H9 (cell line): ENCODE measurements at regions not wholly inside any gene's neighbourhood (a gene's known extent, or its start where the extent isn't known, plus 50 kb on each side); places are given as distances from the start of the nearest gene placed in this dataset.

ENCODE experiments used
- DNase-seq: peaks from one replicate; pipeline ENCODE4 v3.0.0-alpha.2; 2017
- H2AFZ ChIP-seq: one replicate; pipeline ENCODE4 v1.6.1; 2013; ENCODE audit warnings: mild to moderate bottlenecking, low read length, control low read depth, moderate library complexity
- H2AK5ac ChIP-seq: 2 replicates; pipeline ENCODE4 v1.6.1; 2013; ENCODE audit warnings: low read length, control low read depth, mixed read lengths; ENCODE audit not compliant: insufficient read length
- H2BK120ac ChIP-seq: one replicate; pipeline ENCODE4 v1.6.1; 2013; ENCODE audit warnings: low read depth, mild to moderate bottlenecking, low read length, control low read depth, inconsistent platforms; ENCODE audit not compliant: poor library complexity, severe bottlenecking
- H2BK12ac ChIP-seq: 2 replicates; pipeline ENCODE4 v1.6.1; 2013; ENCODE audit warnings: low read length, control low read depth, mixed read lengths, low read depth; ENCODE audit not compliant: insufficient read length
- H2BK15ac ChIP-seq: 2 replicates; pipeline ENCODE4 v1.6.1; 2013; ENCODE audit warnings: low read depth, low read length, control low read depth
- H2BK20ac ChIP-seq: one replicate; pipeline ENCODE4 v1.6.1; 2013; ENCODE audit warnings: low read depth, mild to moderate bottlenecking, low read length, control low read depth, inconsistent platforms; ENCODE audit not compliant: poor library complexity, severe bottlenecking
- H2BK5ac ChIP-seq: 2 replicates; pipeline ENCODE4 v1.6.1; 2013; ENCODE audit warnings: low read length, control low read depth, mixed read lengths; ENCODE audit not compliant: insufficient read length
- H3K14ac ChIP-seq: 2 replicates; pipeline ENCODE4 v1.6.1; 2013; ENCODE audit warnings: low read length, control low read depth; ENCODE audit not compliant: insufficient read depth
- H3K18ac ChIP-seq: 2 replicates; pipeline ENCODE4 v1.6.1; 2013; ENCODE audit warnings: low read depth, mild to moderate bottlenecking, mixed read lengths, low read length, control low read depth; ENCODE audit not compliant: insufficient read length
- H3K23ac ChIP-seq: 2 replicates; pipeline ENCODE4 v1.6.1; 2013; ENCODE audit warnings: low read length, control low read depth, mixed read lengths, low read depth; ENCODE audit not compliant: insufficient read length
- H3K23me2 ChIP-seq: 2 replicates; pipeline ENCODE4 v1.6.1; 2013; ENCODE audit warnings: low read depth, mild to moderate bottlenecking, mixed read lengths, low read length, control low read depth; ENCODE audit not compliant: insufficient read length, poor library complexity, severe bottlenecking
- H3K27ac ChIP-seq: 2 replicates; pipeline ENCODE4 v1.5.1; 2013; ENCODE audit warnings: low read length, control low read depth, mixed read lengths, low read depth; ENCODE audit not compliant: insufficient read length
- H3K27me3 ChIP-seq: 2 replicates; pipeline ENCODE4 v1.6.1; 2013; ENCODE audit warnings: low read length, control low read depth, inconsistent platforms; ENCODE audit not compliant: insufficient read depth
- H3K4ac ChIP-seq: 2 replicates; pipeline ENCODE4 v1.6.1; 2013; ENCODE audit warnings: low read depth, mild to moderate bottlenecking, control low read depth, inconsistent platforms, low read length, moderate library complexity
- H3K4me1 ChIP-seq: 2 replicates; pipeline ENCODE4 v1.6.1; 2013; ENCODE audit warnings: low read length, control low read depth, inconsistent platforms; ENCODE audit not compliant: insufficient read depth
- H3K4me2 ChIP-seq: 2 replicates; pipeline ENCODE4 v1.6.1; 2013; ENCODE audit warnings: low read length, control low read depth, mixed read lengths; ENCODE audit not compliant: insufficient read length, insufficient read depth
- H3K56ac ChIP-seq: 2 replicates; pipeline ENCODE4 v1.6.1; 2013; ENCODE audit warnings: low read depth, mild to moderate bottlenecking, mixed read lengths, low read length, control low read depth; ENCODE audit not compliant: insufficient read length
- H3K79me1 ChIP-seq: 2 replicates; pipeline ENCODE4 v1.6.1; 2013; ENCODE audit warnings: low read depth, mild to moderate bottlenecking, moderate library complexity, low read length, control low read depth, inconsistent platforms; ENCODE audit not compliant: insufficient read depth, poor library complexity, severe bottlenecking
- H3K79me2 ChIP-seq: 2 replicates; pipeline ENCODE4 v1.6.1; 2013; ENCODE audit warnings: low read length, control low read depth, inconsistent platforms; ENCODE audit not compliant: insufficient read depth
- H3K9ac ChIP-seq: 2 replicates; pipeline ENCODE4 v1.6.1; 2013; ENCODE audit warnings: low read length, control low read depth, mixed read lengths; ENCODE audit not compliant: insufficient read length; ENCODE audit errors: extremely low read depth
- H3K9me3 ChIP-seq: one replicate; pipeline ENCODE4 v1.6.1; 2013; ENCODE audit warnings: low read depth, low read length, inconsistent platforms; ENCODE audit not compliant: control insufficient read depth
- H3T11ph ChIP-seq: one replicate; pipeline ENCODE4 v1.6.1; 2013; ENCODE audit warnings: mild to moderate bottlenecking, low read length, control low read depth, inconsistent platforms
- H4K20me1 ChIP-seq: one replicate; pipeline ENCODE4 v1.6.1; 2013; ENCODE audit not compliant: control insufficient read depth, insufficient read length, insufficient read depth
- H4K5ac ChIP-seq: 2 replicates; pipeline ENCODE4 v1.6.1; 2013; ENCODE audit warnings: low read depth, mild to moderate bottlenecking, mixed read lengths, low read length, control low read depth; ENCODE audit not compliant: insufficient read length
- H4K8ac ChIP-seq: replicated peaks from 2 replicates; pipeline ENCODE4 v1.6.1; 2013; ENCODE audit warnings: low read length, control low read depth, mixed read lengths, low read depth; ENCODE audit not compliant: insufficient read length
- H4K91ac ChIP-seq: 2 replicates; pipeline ENCODE4 v1.6.1; 2013; ENCODE audit warnings: low read depth, mild to moderate bottlenecking, moderate library complexity, mixed read lengths, low read length, control low read depth; ENCODE audit not compliant: insufficient read length
- H3K27ac Mint-ChIP-seq, 3 experiments: 2 replicates in 2 of 3; 3 replicates in 1 of 3; pipeline ENCODE4 v1.8.0; 2020 to 2021; ENCODE audit warnings: mixed read lengths in 3 of 3, mild to moderate bottlenecking in 1 of 3, moderate library complexity in 1 of 3
- H3K27me3 Mint-ChIP-seq: 2 replicates; pipeline ENCODE4 v1.8.0; 2021; ENCODE audit warnings: low read depth, mild to moderate bottlenecking, moderate library complexity, mixed read lengths
- H3K36me3 Mint-ChIP-seq, 3 experiments: 2 replicates in 2 of 3; 3 replicates in 1 of 3; pipeline ENCODE4 v1.8.0; 2020 to 2021; ENCODE audit warnings: low read depth in 3 of 3, mixed read lengths in 3 of 3; ENCODE audit not compliant: insufficient read depth in 1 of 3
- H3K4me1 Mint-ChIP-seq, 2 experiments: 2 replicates each; pipeline ENCODE4 v1.8.0; 2020; ENCODE audit warnings: mixed read lengths in 2 of 2
- H3K4me3 Mint-ChIP-seq, 2 experiments: 2 replicates in 1 of 2; 3 replicates in 1 of 2; pipeline ENCODE4 v1.8.0; 2020 to 2021; ENCODE audit warnings: mild to moderate bottlenecking in 2 of 2, mixed read lengths in 2 of 2, moderate library complexity in 1 of 2
- H3K9me3 Mint-ChIP-seq, 2 experiments: 2 replicates in 1 of 2; 3 replicates in 1 of 2; pipeline ENCODE4 v1.8.0; 2020; ENCODE audit warnings: mild to moderate bottlenecking in 2 of 2, mixed read lengths in 2 of 2, moderate library complexity in 1 of 2
- CTCF ChIP-seq: fragments of 200-600 bp; sonication (generic); conservative IDR thresholded peaks from 3 replicates; pipeline ENCODE4 v1.8.0; 2021; ENCODE audit warnings: antibody characterized with exemption, mild to moderate bottlenecking
- WGBS: extraction: QIAGEN DNeasy Blood & Tissue Kit; methylation state at CpG from one replicate; pipeline ENCODE4 v1.1.7; 2013; ENCODE audit warnings: missing lambda C conversion rate, low lambda C conversion rate, mixed read lengths; ENCODE audit not compliant: insufficient read length; ENCODE audit errors: extremely low coverage; 5-methylcytosine and 5-hydroxymethylcytosine counted together

- WGBS: no CpG with 5 or more reads among the region's 4 CpGs
- Histone ChIP-seq H3K23ac (no peak overlapping the region), H2AFZ (no peak overlapping the region), H3K27ac (no peak overlapping the region), H3K79me1 (no peaks in the 10 kb centered on the region), H2BK20ac (no peak overlapping the region), H3K4me2 (no peak overlapping the region), H3T11ph (no peak overlapping the region), H3K23me2 (no peaks in the 10 kb centered on the region), H4K20me1 (no peaks in the 10 kb centered on the region), H2BK15ac (no peak overlapping the region), H2AK5ac (no peak overlapping the region), H3K4me1 (no peaks in the 10 kb centered on the region), H4K5ac (no peak overlapping the region), H3K56ac (no peak overlapping the region), H2BK120ac (no peak overlapping the region), H2BK12ac (no peak overlapping the region), H3K18ac (no peak overlapping the region), H4K91ac (no peak overlapping the region), H3K4ac (no peak overlapping the region), H3K79me2 (no peaks in the 10 kb centered on the region), H3K14ac (no peak overlapping the region), H4K8ac (no peak overlapping the region), H3K9me3 (no peaks in the 10 kb centered on the region), H3K27me3 (no peaks in the 10 kb centered on the region), H2BK5ac (no peak overlapping the region), H3K9ac (no peak overlapping the region)
- no peaks in the 10 kb centered on the region for H3K4me1 Mint-ChIP-seq
- no peaks in the 10 kb centered on the region for H3K36me3 Mint-ChIP-seq
- TF ChIP-seq CTCF: no peak
- no peaks in the 10 kb centered on the region for H3K9me3 Mint-ChIP-seq
- no peak overlapping the region for H3K27ac Mint-ChIP-seq
- no peak for DNase-seq
- H3K27me3 Mint-ChIP-seq: no peaks in the 10 kb centered on the region
- H3K4me3 Mint-ChIP-seq: no peak overlapping the region
Observed at GRCh38 chr1:118421868-118422350, 236.9 kb upstream of the SPAG17 start.
